HG03025 (cell line): ENCODE measurements at regions not wholly inside any gene's neighbourhood (a gene's known extent, or its start where the extent isn't known, plus 50 kb on each side); places are given as distances from the start of the nearest gene placed in this dataset.
A peak's percentile ranks its signal among the peaks of the same experiment; 100 is the strongest.
"Not testable (repeated sequence)": the region's sequence is repeated elsewhere in the genome, so short reads cannot be mapped to it uniquely, and the experiment has no call there.

Experiments
- ATAC-seq: cut with Tn5 transposase; IDR thresholded peaks from one replicate; pipeline ENCODE4 v1.9.1; 2021; ENCODE audit warnings: mild to moderate bottlenecking, moderate library complexity; ENCODE audit not compliant: unreplicated experiment, low FRiP score

DNA sequence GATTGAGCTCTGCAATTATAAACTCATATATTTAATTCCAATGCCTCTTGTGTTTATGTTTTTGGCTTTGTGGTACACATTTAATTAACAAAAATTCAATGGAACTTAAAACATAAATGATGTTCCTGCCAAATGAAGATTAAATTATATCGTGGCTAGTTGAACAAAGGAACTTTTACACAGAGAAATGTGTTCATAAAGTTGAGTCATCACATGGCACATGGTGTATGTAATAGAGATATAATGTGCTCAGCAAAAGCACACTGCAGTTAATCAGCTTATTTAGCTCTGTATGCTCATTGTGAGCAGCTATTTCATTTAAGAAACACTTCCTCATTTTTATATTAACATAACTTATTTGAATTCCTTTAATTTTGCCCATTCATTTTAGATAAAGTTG lies 1295.6 kb upstream of the CITED2 start:
- no peak for ATAC-seq

- ATAC-seq: no peak
Observed at GRCh38 chr6:140669321-140669720, 1294.9 kb upstream of the CITED2 start.

GRCh38 chr6:140663772-140664171 lies 1289.3 kb upstream of the CITED2 start:
- ATAC-seq: no peak

DNA sequence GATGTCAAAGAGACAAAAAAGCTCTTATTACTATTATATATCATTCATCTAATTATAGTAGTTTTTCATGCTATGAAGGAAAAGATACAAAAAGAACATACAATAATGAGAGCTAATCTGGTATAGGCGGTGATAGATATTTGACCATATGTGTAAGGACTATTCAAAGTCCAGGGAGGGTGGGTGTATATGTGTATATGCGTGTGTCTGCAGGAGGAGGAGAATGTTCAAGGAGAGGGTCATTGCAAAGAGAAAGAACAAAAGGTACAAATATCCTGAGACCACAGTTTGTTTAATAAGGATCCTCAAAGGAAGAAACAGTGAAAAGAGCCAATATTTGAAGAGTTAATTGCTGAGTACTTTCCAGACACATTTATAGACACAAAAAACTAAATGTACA lies 1288.6 kb upstream of the CITED2 start:
- ATAC-seq: no peak

DNA sequence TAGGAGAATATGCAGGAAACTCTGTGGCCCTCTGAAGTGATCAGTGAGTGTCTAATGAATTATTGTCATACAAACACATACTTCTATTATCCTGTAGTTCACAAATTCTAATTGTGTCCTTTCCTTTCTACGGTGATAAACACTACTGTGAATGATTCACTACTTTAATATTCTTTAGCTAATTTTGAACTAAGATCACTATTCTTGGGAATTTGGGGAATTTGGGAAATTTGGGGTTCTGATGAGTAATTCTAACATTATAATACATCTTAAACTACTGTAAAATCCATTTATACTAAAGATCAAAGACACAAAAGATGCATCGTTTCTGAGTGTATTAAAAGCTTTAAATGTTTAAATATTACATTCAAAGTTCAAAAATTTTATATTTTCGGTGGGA lies 1287.2 kb upstream of the CITED2 start:
- no peak for ATAC-seq

GRCh38 chr6:140660295-140660694 lies 1285.8 kb upstream of the CITED2 start:
- ATAC-seq: no peak

GRCh38 chr6:140653972-140654371 lies 1279.5 kb upstream of the CITED2 start:
- ATAC-seq: no peak

DNA sequence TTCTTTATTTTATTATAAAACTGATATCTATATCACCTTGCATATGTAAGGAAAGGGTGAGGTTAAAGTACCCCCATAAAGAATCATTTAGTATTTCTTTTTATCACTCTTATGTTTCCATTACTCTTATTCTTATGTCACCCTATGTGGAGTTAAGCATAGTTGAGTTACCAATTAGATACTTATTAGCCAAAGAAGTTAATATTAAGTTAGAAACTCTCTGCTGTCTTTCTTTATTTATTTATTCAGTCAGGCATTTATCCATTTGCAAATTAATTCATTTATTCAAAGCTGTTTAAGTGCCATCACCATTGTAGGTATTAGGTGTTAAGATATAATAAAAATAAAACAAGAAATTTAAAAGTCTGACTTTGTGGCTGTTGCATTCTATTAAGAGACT lies 1279.1 kb upstream of the CITED2 start:
- ATAC-seq: no peak

DNA sequence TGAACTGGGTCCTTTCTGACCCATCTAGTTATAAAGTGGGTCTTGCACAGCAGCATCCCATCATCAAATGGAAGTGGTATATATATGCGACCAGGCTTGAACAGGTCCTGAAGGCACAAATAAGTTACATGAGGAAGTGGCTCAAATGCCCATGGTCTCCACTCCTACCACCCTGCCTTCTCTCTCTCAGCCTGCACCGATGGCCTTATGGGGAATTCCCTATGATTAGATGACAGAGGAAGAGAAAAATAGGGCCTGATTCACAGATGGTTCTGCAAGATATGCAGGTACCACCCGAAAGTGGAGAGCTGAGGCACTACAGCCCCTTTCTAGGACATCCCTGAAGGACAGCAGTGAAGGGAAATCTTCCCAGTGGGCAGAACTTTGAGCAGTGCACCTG lies 1275.1 kb upstream of the CITED2 start:
- not testable (repeated sequence) for ATAC-seq

DNA sequence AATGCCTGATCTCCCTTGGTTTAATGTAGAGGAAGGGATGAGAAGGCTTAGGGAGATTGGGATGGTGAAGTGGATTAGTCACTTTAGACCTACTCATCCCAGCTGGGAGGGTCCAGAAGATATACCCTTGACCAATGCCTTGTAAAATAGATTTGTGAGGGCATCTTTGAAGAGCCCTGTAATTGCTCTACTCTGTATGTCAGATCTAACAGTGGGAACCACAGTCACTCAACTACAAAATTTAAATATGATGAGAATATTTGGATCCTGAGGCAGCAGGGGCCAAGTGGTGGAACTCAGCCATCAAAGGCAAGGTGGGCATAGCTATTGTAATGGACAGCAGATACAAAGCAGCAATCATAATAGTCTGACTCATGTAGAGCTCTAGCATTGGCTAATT lies 1272.9 kb upstream of the CITED2 start:
- ATAC-seq: not testable (repeated sequence)

DNA sequence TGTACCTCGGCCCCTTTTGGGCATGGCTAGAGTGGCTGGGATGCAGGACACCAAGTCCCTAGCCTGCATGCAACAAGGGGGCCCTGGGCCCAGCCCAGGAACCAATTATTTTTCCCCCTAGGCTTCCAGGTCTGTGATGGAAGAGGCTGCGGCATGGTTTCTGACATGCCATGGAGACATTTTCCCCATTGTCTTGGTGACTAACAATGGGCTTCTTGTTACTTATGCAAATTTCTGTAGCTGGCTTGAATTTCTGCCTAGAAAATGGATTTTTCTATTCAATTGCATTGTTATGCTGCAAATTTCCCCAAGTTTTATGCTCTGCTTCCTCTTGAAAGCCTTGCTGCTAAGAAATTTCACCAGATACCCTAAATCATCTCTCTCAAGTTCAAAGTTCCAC lies 1269.6 kb upstream of the CITED2 start:
- ATAC-seq: no peak

DNA sequence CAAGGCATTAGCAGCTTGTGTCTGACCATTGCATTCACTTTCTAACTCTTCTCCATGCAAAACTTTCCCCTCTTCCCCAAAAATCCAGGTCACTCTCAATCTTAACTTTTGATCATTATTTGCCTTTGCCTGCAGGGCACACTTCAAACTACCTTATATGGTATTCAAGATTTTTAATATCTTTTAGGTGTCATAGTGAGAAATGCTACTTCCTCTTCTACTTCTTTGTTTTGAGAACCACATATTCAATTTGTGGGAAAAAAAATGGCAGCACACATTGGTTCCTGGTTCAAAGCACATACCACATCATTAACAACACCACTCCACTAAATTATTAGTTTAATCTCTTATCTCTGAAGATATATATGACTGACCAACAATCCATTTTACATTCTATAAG lies 1267.0 kb upstream of the CITED2 start:
- ATAC-seq: no peak

DNA sequence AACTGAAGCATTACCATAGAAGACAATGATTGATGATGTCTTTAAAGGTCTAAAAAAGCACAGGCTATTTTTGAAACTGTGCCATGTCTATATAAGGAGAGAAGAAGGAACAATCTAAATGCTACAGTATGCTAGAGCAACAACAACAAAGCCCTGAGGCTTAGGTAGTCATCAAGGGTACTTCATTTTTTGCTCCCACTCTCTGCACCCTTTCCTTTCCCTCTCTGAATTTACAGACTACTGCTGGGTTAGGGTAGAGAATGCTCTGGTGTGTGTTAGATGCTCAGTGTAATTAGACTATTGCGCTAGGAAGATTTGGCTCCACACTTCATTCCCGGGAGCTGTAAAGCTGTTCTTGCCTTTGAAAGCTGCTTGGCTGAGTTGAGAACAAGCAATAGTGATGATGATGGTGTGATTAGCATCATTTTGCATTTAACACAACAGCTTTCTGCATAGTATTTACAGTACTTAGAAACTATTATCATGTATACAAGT lies 1262.5 kb upstream of the CITED2 start:
- ATAC-seq: no peak

DNA sequence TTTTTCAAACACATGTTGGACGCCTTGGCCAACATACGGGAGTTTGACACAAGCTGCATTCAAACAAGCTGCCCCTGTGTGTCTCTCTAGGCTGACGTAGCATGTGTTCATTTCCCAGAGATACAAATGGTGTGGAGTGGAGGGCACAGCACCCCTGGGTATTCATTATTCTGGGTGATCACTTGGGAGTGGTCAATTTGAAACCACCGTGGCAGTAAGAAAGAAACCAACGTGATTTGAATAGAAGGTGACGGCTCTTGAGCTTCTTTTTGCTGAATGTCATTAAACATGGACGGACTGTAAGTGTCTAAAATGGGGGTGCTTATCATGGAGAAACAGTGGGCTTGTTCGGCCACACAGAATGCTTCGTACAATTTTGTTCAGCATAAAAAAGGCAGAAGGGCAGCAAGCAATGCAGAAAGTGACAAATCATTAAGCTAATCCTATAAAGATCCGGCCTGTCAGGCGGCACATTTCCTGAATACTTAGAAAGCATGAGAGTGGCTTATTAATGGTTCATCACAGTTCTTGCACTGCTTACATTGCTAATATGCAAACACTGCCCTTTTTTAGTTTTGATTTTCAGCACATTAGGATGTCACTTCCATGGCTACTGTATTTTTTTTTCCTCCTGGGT lies 1261.9 kb upstream of the CITED2 start:
- peak; percentile 61 for ATAC-seq

- no peak for ATAC-seq
Observed at GRCh38 chr6:140627002-140627401, 1252.6 kb upstream of the CITED2 start.

DNA sequence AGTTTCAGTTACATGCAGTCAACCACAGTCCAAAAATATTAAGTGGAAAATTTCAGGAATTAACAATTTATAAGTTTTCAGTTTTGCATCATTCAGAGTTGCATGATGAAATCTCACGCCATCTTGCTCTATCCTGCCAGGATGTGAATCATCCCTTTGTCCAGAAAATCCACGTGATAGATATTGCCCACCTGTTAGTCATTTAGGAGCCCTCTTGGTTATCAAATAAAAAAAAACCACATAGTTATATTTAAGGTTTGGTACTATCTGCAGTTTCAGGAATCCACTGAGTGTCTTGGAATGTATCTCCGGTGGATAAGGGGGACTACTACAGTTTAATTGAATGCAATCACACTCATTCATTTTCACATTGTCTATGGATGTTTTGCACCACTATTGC lies 1249.0 kb upstream of the CITED2 start:
- ATAC-seq: no peak

GRCh38 chr6:140620496-140620895 lies 1246.0 kb upstream of the CITED2 start:
- no peak for ATAC-seq

DNA sequence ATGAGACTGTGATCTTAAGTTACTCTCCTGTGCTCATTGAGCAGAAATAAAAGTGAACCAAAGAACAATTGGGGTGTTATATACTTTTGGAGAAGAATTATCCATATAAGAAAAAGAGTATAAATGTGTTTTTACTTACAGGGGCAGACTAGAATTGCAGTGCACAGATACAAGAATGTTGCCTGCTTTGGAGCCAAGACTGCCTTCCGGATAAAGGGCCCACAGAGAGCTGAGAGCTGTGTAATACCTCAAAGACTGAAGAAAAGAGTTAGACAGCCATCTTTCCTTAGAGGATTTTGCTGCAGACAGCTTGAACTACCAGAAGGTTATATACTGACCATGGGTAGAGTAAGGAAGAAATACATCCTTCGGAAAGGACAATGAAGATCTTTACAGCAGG lies 1235.5 kb upstream of the CITED2 start:
- ATAC-seq: no peak

DNA sequence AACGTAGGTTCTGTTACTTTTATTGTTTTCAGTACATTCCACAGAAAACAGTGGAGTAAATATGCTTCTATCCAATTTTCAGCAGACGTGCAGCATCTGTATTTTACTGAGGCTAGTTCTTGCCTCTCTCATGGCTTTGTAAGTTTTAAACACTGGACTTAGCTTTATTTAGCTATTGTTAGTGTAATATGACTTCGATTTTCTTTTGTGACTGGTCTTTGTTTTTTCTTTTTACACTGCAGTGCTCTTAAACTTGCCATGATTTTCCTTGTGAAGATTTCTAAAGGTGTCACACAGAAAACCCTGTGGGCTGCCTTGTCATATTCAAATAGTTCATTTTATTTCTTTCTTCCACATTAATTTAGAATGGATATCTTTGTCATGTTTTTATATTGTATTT lies 1234.9 kb upstream of the CITED2 start:
- no peak for ATAC-seq

DNA sequence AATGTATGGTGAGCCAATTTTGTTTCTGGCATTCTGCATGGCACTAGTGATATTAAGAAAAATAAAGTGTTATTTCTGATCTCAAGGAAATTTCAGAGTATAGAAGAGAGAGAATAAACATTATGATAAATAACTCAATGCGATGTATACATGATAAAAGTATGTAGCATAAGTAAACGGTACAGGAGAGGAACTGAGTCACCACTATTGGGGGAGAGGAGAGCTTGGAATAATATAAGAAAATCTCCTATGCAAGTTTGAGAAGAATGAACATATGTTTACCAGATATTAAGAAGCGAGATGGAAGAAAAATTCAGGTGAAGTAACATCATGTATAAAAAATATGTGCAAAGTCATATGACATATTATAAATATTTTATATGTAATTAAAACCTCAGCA lies 1230.3 kb upstream of the CITED2 start:
- no peak for ATAC-seq

- no peak for ATAC-seq
Observed at GRCh38 chr6:140602431-140603248, 1228.2 kb upstream of the CITED2 start.
